IPS-NIHi7 (cell line): ENCODE measurements at regions not wholly inside any gene's neighbourhood (a gene's known extent, or its start where the extent isn't known, plus 50 kb on each side); places are given as distances from the start of the nearest gene placed in this dataset.
"Not testable (repeated sequence)": the region's sequence is repeated elsewhere in the genome, so short reads cannot be mapped to it uniquely, and the experiment has no call there.

Source experiments
- DNase-seq: peaks from one replicate; pipeline ENCODE4 v3.0.0; 2012; ENCODE audit warnings: mixed read lengths; ENCODE audit errors: extremely low spot score

- DNase-seq: no peak
Measured at GRCh38 chr3:16075647-16076046, 98.8 kb upstream of the GALNT15 start.

- DNase-seq: no peak
Measured at GRCh38 chr3:16076564-16076963, 97.9 kb upstream of the GALNT15 start.

GRCh38 chr3:16077146-16077545 is 97.3 kb upstream of the GALNT15 start:
- not testable (repeated sequence) for DNase-seq

GRCh38 chr3:16077681-16078080 is 96.8 kb upstream of the GALNT15 start:
- not testable (repeated sequence) for DNase-seq

DNA sequence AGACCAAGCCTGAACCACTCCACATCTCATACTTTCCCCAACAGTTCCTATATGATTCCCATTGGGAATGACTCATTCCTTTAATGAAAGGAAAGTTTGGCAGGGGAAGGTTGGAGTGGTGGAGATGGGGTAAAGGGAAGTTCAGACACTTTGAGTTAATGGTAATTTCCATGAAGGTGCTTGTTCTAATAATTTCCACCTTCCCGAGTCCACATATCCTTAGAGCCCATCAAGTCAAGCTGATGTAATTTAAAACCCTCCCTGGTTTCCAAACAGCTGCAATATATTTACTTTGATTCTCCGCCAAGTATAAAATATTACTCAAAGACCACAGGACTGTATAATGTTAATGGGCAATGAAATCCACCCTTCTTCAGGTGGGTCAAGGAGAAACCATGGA is 95.0 kb upstream of the GALNT15 start:
- no peak for DNase-seq

DNA sequence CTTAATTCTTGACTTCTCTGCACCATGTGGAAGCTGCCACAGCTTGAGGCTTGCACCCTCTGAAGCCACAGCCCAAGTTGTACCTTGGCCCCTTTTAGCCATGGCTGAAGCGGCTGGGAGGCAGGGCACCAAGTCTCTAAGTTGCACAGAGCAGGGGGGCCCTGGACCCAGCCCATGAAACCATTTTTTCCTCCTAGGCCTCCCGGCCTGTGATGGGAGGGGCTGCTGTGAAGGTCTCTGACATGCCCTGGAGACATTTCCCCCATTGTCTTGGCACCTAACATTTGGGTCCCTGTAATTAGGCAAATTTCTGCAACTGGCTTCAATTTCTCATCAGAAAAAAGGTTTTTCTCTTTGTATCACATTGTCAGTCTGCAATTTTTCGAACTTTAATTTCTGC is 92.8 kb upstream of the GALNT15 start:
- no peak for DNase-seq

DNA sequence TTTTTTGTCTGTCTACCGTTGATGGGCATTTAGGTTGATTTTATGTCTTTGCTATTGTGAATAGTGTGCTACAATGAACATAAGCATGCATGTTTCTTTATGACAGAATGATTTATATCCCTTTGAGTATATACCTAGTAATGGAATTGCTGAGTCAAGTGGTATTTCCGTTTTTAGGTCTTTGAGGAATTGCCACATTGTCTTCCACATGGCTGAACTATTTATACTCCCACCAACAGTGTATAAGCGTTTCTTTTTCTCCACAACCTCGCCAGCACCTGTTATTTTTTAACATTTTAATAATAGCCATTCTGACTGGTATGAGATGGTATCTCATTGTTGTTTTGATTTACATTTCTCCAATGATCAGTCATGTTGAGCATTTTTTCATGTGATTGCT is 89.6 kb upstream of the GALNT15 start:
- no peak for DNase-seq

- no peak for DNase-seq
Measured at GRCh38 chr3:16085410-16085809, 89.1 kb upstream of the GALNT15 start.

GRCh38 chr3:16085884-16086608 is 88.4 kb upstream of the GALNT15 start:
- DNase-seq: no peak

- DNase-seq: no peak
Measured at GRCh38 chr3:16086690-16087089, 87.8 kb upstream of the GALNT15 start.

GRCh38 chr3:16088496-16088895 is 86.0 kb upstream of the GALNT15 start:
- DNase-seq: no peak

DNA sequence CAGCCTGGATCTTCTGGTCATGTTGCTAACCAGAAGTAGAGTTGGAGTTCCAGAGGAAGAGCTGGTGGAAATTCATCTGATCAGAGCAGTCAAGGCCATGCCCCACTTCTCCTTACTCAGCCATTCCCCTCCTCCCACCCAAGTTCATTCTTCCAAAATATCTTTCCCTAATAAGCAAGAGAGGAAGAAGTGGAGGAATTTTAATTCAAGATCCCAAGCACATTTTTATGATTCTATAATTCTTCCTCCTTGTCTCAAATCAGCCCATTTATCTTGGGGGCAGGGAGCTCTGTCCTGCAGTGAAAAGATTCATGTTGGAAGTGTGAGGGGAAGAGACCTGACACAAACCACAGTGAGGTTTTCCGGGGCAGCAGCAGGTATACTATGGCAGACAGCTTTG is 85.0 kb upstream of the GALNT15 start:
- no peak for DNase-seq

DNA sequence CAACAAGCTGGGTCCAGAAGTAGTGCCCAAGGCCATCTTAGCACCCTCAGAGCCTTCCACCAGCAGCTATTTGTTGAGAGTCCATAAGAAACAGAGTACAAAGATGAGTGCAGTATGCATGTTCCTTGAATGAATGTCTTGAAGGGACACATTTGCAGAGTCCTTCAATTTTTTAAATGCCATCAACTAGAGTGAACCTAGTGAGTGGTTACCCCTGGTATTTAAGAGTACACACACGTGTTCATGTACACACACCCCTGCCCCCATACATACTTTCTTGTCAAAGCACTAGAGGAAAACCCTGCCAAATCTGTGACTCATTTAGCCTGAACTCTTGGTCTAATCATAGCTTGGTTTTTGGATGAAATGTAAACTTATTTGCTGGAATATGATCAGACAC is 84.5 kb upstream of the GALNT15 start:
- no peak for DNase-seq

- no peak for DNase-seq
Measured at GRCh38 chr3:16090706-16091105, 83.8 kb upstream of the GALNT15 start.

GRCh38 chr3:16092923-16093322 is 81.6 kb upstream of the GALNT15 start:
- DNase-seq: no peak

- no peak for DNase-seq
Measured at GRCh38 chr3:16101295-16102186, 72.9 kb upstream of the GALNT15 start.

GRCh38 chr3:16102187-16102561 is 72.3 kb upstream of the GALNT15 start:
- no peak for DNase-seq

DNA sequence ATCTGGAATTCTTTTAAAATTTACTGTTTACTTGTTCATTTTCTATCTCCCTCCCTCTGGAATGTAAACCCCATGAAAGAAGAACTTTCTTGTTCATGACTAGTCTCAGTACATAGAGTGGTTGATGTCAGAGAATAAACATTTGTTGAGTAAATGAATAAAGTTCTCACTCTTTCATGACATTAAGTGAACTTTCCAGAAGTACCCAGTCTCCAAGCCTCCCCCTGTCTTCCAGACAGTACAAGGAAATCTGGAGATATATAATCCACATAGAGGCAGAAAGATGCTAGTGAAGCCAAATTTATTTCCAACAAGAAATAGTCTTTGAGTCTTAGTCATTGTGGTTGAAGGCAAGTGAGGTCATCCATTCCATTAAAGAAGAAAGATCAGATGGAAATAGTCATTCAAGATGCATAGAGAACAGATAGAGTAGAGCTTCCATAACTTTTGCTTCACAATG is 71.5 kb upstream of the GALNT15 start:
- DNase-seq: no peak

- no peak for DNase-seq
Measured at GRCh38 chr3:16103472-16103871, 71.0 kb upstream of the GALNT15 start.

DNA sequence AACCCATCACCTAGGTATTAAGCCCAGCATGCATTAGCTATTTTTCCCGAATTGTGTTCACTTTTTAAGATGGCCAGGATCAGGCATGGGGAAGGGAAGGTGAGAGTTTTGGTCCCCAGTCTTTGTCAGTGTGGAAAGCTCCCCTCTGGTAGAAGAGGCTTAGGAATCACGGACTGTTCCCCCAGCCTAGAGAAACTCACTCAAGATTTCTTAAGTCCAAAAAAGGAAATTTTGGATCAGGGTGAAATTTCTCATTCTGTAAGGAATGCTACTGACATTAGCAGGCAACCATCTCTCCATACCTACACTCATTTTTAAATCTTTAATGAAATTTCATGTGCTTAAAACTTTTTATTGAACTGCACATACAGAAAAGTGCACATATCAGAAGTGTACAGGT is 70.3 kb upstream of the GALNT15 start:
- DNase-seq: no peak

DNA sequence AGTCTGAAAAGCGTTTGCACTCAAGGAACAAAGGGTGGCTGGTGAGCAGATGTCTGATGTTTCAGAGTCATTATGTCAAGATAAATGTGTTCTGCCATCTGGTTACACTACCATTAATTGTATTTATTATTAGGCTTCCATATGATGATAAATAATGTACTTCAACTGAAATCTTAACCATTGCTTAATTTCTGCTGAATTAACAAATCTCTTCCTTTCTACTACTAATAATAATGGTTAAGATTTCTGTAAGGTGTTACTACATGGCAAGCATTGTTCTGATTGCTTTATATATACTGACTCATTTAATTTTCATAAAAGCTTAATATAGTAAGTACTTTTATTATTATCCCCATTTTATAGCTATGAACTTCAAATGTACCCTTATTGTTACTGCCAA is 68.4 kb upstream of the GALNT15 start:
- DNase-seq: no peak

GRCh38 chr3:16108424-16108823 is 66.1 kb upstream of the GALNT15 start:
- no peak for DNase-seq

DNA sequence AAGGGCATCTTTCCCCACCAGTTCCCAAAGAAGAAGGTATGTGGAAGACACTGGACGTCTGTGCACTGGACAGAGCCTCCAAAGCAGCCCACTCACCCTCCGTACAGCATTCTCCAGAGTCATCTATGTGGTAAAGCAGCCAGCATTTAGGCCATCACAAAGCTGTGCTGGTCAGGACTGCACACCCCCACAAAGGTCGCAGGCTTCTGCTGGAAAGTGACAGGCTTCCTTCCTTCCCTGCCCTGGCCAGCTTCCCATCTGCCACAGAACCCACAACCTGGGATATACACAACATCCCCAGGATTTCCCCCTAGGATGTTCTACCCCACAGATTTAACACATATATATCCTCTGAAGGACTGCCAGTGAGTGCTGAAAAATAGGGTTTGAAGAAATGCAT is 64.6 kb upstream of the GALNT15 start:
- no peak for DNase-seq
